Left cardiac atrium (tissue), 4 donors: ENCODE measurements at regions not wholly inside any gene's neighbourhood (a gene's known extent, or its start where the extent isn't known, plus 50 kb on each side); places are given as distances from the start of the nearest gene placed in this dataset.
A peak's percentile ranks its signal among the peaks of the same experiment; 100 is the strongest.
"Not testable (repeated sequence)": the region's sequence is repeated elsewhere in the genome, so short reads cannot be mapped to it uniquely, and the experiment has no call there.

Experiments used
- ATAC-seq, 2 donors: fragments of 200-7000 bp; cut with Tn5 transposase; one replicate each; pipeline ENCODE4 v1.9.1; 2020; ENCODE audit warnings: mild to moderate bottlenecking in 2 of 2, moderate library complexity in 2 of 2
- DNase-seq: peaks from one replicate; pipeline ENCODE4 v3.0.0-alpha.2; 2020
- intact Hi-C, 2 donors: fragments of 100-400 bp; cut with DNase I; formaldehyde crosslinking; loops; one replicate each; pipeline versions ENCODE4 v1.14.1 to v1.15.1; 2022 to 2023
- donor health status: DM: no; HTN: yes; CAD: no.
- donor health status: DM: no; HTN: yes; CAD: no; lungs with severe emphysema.
- donor health status: DM: yes; HTN: yes; CAD: no.
- donor health status: Dilated cardiomyopathy.

DNA sequence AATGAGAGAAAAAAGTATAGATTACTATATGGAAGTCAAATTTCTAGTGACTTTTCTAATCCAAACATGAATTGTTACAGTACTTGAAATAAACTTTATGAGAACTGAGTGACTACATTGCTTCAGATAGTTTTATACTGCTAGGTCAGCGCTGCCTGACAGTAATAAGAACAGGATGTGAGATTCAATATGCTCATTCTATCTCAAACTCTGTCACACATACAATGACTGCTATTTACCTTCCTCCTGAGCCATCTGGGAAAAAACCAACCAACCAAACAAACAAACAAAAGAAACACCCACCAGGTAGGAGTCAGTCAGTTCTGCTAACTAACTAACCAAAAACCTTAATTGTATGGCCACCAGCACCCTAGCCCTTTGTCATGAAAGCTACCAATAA is 89.0 kb upstream of the NOTCH2NLA start:
- ATAC-seq, DNase-seq, intact Hi-C loops: not testable (repeated sequence)

- intact Hi-C loops, ATAC-seq, DNase-seq: not testable (repeated sequence)
Observed at GRCh38 chr1:146314449-146315246, 85.8 kb upstream of the NOTCH2NLA start.

DNA sequence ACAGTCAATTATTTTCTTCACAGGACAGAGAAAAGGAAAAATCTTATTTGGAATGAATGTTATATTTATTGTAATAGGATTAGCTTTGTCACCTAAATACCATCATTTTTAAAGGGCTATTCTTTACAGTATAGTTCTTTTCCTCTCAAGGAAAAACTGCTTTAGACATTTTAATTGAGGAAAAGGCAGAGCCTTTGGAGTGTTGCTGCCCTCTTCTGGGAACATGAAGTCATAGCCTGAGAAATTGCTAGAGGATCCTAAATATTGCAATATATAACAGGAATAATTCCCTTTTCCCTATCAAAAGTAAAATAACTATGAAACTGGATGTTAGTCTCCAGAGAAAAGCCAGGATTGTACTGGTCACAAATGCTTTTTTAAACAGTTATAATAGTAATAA is 81.8 kb upstream of the NOTCH2NLA start:
- peak; percentile 20 to 43 for ATAC-seq
- intact Hi-C loops, DNase-seq: not testable (repeated sequence)

DNA sequence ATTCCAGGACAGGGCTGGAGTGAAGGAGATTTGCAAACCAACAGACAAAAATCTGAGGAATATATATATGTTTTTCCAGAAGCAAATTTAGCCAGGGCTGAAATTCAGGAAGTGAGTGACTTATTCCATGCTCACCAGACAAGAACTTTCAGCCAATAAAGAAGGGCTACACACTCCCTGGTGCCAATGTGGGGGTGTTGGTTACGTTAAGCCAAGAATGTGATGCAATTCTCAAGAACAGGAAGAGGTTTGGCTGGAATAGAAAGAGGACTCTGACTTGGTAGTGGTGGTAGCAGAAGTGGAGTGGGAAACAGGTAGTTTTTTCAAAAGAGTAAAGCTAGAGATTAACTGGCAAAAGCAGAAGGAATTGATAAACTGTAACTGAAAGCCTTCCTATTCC is 80.6 kb upstream of the NOTCH2NLA start:
- intact Hi-C loops: not testable (repeated sequence)
- peak; percentile 80 to 88 for ATAC-seq

DNA sequence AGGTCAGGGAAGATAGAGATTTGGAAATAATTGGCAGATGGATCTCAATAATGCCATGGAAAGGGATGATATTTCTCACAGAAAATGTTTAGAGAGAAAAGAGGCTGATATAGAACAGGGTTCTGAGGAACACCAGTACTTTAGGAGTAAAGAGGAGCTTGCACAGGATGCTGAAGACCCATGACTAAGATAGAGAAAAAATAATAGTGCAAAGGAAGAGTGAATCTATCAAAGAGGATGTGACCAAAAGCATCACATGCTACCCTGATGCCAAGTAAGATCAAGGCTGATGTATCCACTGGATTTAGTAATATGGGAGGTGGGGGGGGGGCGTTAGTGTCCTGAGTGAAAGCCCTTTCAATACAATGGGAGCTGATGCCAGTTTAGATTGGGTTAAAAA is 80.1 kb upstream of the NOTCH2NLA start:
- DNase-seq, intact Hi-C loops, ATAC-seq: not testable (repeated sequence)

More for the DNA sequence above, 80.6 kb upstream of the NOTCH2NLA start:
- DNase-seq: not testable (repeated sequence)

GRCh38 chr1:146308152-146308551 is 79.3 kb upstream of the NOTCH2NLA start:
- ATAC-seq: peak; percentile 50 to 68
- intact Hi-C loops, DNase-seq: not testable (repeated sequence)

- peak; percentile 69 to 74 for ATAC-seq
- DNase-seq, intact Hi-C loops: not testable (repeated sequence)
Observed at GRCh38 chr1:146307632-146308031, 78.8 kb upstream of the NOTCH2NLA start.

GRCh38 chr1:146306651-146307050 is 77.8 kb upstream of the NOTCH2NLA start:
- DNase-seq, intact Hi-C loops: not testable (repeated sequence)
- peak; percentile 53 for ATAC-seq

- DNase-seq, ATAC-seq, intact Hi-C loops: not testable (repeated sequence)
Observed at GRCh38 chr1:146305442-146305841, 76.6 kb upstream of the NOTCH2NLA start.

GRCh38 chr1:146298575-146298897 is 69.7 kb upstream of the NOTCH2NLA start:
- DNase-seq, intact Hi-C loops: not testable (repeated sequence)
- ATAC-seq: peak; percentile 96 to 97

DNA sequence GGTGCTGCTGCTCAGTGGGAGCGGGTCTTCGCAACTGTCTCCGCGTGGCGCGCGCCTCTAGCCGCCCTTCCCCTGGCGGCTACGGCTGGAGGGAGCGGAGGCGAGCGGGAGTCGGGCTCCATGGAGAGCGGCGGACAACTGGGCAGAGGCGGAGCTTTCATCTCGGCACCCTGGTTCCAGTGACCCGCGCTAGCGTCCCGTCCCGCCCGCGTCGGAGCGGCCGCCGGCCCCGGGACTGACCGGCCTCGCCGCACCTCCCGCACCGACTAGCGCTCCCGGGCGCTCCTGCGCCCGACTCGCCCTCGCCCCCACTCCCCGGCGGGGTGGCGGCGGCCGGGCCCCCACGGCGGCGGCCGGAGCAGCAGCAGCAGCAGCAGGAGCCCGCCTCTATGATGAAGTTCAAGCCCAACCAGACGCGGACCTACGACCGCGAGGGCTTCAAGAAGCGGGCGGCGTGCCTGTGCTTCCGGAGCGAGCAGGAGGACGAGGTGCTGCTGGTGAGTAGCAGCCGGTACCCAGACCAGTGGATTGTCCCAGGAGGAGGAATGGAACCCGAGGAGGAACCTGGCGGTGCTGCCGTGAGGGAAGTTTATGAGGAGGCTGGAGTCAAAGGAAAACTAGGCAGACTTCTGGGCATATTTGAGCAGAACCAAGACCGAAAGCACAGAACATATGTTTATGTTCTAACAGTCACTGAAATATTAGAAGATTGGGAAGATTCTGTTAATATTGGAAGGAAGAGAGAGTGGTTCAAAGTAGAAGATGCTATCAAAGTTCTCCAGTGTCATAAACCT is 69.2 kb upstream of the NOTCH2NLA start:
- peak; percentile 77 to 83 for ATAC-seq
- intact Hi-C loops, DNase-seq: not testable (repeated sequence)

DNA sequence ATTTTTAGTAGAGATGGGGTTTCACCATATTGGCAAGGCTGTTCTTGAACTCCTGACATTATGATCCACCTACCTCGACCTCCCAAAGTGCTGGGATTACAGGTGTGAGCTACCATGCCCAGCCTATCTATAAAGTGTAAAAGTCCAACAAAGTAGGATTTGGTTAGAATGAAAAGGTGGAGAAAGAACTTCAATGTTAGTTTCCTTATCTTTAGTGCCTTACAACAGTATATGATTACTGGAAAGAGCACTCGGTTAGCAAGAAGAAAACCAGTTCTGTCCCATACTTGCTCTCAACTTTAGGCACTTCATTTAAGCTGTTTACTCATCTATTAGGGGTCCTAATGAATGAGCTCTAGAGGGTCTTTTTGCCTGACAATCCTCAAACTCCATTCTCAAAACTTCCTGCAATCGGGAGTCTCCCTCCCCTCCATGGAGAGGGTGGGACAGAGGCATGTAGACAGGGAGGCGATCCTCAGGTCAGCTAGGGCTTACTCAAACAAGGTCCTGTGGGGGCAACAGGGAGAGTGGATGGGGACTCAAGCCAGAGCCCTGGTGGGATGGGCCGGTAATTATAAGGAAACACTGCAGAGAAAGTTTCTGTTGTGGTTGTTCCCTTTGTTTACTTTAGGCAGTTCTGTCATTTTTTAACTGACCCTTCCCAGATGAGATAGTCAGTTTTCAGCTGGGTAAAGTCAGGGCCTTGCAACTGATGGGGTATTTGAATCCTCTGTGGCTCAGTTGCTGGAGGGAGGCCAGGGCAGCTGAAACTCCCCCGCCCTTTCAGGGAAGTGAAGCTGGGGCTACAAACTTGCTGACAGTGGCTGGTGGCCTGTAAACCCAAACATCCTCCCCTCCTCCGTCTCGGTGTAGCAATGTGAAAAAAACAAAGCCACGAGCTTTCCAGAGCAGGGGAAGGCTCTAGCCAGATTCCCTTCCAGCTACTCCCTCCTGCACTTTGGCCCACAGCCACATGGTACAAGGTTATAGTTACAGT is 64.4 kb upstream of the NOTCH2NLA start:
- intact Hi-C loops, DNase-seq: not testable (repeated sequence)
- peak; percentile 56 to 73 for ATAC-seq

DNA sequence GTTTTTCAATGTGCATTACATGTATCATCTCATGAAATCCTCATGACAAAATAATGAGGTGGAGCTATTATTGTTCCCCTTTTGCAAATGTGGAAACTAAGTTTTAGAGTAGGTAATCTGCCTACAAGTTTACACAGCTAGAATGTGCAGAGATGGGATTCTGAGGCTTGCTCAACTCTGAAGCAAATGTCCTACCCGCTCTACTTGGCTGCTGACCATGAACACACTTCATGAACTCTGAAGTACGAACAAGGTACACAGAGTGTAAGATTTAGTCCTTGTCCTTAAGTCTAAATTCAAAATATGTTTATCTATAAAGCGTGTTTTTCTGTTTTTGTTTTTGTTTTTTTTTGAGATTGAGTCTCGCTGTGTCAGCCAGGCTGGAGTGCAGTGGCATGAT is 63.6 kb upstream of the NOTCH2NLA start:
- intact Hi-C loops, ATAC-seq, DNase-seq: not testable (repeated sequence)

DNA sequence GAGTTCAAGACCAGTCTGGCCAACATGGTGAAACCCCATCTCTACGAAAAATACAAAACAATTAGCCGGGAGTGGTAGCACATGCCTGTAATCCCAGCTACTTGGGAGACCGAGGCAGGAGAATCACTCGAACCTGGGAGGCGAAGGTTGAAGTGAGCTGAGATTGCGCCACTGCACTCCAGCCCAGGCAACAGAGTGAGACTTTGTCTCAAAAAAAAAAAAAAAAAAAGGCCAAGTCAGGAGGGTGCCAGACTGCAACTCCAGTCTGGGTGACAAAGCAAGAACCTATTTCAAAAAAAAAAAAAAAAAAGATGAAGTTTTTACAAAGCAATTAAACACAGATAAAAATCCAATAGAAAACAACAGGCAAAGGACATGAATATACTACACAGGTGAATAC is 59.1 kb upstream of the NOTCH2NLA start:
- DNase-seq, intact Hi-C loops, ATAC-seq: not testable (repeated sequence)

DNA sequence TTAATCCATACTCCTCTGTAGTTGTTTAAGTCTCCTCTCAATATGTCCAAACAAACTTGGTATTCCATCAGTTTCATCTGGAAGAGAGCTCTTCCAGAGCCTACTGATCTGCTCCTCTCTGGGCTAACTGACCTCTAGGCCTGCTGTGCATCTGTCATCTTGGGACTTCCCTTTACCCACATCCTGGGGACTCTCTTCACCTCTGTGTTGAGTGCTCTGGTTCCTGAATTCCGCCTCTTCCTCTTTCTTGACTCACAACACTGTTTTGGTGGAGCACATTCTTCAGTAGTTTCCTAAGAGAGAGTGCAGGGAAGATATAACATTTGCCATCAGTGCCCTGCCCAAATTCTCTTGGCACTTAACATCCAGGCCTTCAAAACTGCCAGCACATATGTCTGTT is 55.9 kb upstream of the NOTCH2NLA start:
- DNase-seq, intact Hi-C loops: not testable (repeated sequence)
- ATAC-seq: peak in 1 of 2 donors; percentile 77

GRCh38 chr1:146283527-146283880 is 54.7 kb upstream of the NOTCH2NLA start:
- DNase-seq, intact Hi-C loops, ATAC-seq: not testable (repeated sequence)

DNA sequence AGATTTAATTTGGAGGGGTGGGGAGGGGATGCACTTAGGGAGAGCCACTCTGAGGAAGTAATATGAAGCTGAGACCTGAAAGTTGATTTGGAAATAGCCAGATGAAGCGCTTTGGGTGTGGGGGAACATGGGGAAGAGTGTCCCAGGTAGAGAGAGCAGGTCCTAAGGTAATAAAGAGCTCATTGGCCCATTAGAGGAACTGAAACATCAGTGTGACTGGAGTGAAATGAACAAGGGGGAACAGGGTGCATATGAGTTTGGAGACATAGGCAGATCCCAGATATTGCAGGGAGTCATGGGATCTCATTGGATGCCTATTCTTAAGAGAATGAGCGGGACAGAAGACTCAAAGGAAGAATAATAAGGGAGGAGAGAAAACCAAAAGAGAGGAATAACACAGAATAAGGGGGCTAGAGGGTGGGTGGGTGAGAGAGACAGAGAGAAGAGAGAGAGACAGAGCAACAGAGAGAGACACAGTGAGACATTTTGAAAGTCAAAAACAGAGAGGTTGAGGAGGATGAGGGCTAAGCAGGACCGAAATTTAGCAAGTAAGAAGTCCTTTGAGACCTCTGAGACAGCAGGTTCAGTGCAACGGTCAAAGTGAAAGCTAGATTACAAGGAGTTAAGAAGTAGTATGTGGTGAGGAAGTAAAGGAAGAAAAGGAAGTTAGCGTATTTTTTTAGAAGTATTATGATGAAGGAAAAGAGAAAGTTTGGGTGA is 54.1 kb upstream of the NOTCH2NLA start:
- intact Hi-C loops, ATAC-seq, DNase-seq: not testable (repeated sequence)

- DNase-seq, intact Hi-C loops: not testable (repeated sequence)
- ATAC-seq: peak in 1 of 2 donors; percentile 50
Observed at GRCh38 chr1:146281522-146281921, 52.7 kb upstream of the NOTCH2NLA start.
